Astrocyte (in vitro differentiated cells and primary cell): ENCODE measurements at regions not wholly inside any gene's neighbourhood (a gene's known extent, or its start where the extent isn't known, plus 50 kb on each side); places are given as distances from the start of the nearest gene placed in this dataset.

ENCODE experiments used
- DNase-seq: peaks from one replicate; pipeline ENCODE4 v3.0.0-alpha.2; 2010; ENCODE audit warnings: low read depth
- FAIRE-seq: peaks from 2 replicates; lab custom pipeline; 2011; peaks lifted over from hg19 to GRCh38; lab: Jason Lieb, UNC
- H2AFZ ChIP-seq: 2 replicates; pipeline ENCODE4 v1.6.0; 2012; ENCODE audit warnings: low read depth, low read length, inconsistent platforms
- H3K27ac ChIP-seq: 2 replicates; pipeline ENCODE4 v1.5.1; 2011; ENCODE audit warnings: low read depth, low read length, inconsistent platforms
- H3K27me3 ChIP-seq: 2 replicates; pipeline ENCODE4 v1.6.0; 2011; ENCODE audit warnings: low read length, inconsistent platforms; ENCODE audit not compliant: insufficient read depth
- H3K36me3 ChIP-seq: 2 replicates; pipeline ENCODE4 v1.5.1; 2011; ENCODE audit warnings: low read length, inconsistent platforms; ENCODE audit not compliant: insufficient read depth
- H3K4me1 ChIP-seq: 2 replicates; pipeline ENCODE4 v1.5.1; 2011; ENCODE audit warnings: low read length, inconsistent platforms; ENCODE audit not compliant: insufficient read depth
- H3K4me2 ChIP-seq: 2 replicates; pipeline ENCODE4 v1.6.0; 2012; ENCODE audit warnings: low read length, inconsistent platforms
- H3K4me3 ChIP-seq: 2 replicates; pipeline ENCODE4 v1.5.1; 2011; ENCODE audit warnings: low read depth, mild to moderate bottlenecking, low read length, inconsistent platforms; ENCODE audit not compliant: insufficient read depth
- H3K79me2 ChIP-seq: 2 replicates; pipeline ENCODE4 v1.6.0; 2012; ENCODE audit warnings: mild to moderate bottlenecking, low read length, inconsistent platforms; ENCODE audit not compliant: insufficient read depth
- H3K9ac ChIP-seq: 2 replicates; pipeline ENCODE4 v1.6.0; 2012; ENCODE audit warnings: mild to moderate bottlenecking, low read length, inconsistent platforms
- H3K9me3 ChIP-seq: 2 replicates; pipeline ENCODE4 v1.5.1; 2012; ENCODE audit warnings: low read depth, mild to moderate bottlenecking, low read length, inconsistent platforms; ENCODE audit not compliant: insufficient read depth
- H4K20me1 ChIP-seq: 2 replicates; pipeline ENCODE4 v1.6.0; 2012; ENCODE audit warnings: low read length, inconsistent platforms; ENCODE audit not compliant: insufficient read depth
- H3K27ac Mint-ChIP-seq: one replicate; pipeline ENCODE4 v1.8.0; 2021; ENCODE audit warnings: mild to moderate bottlenecking, mixed read lengths; ENCODE audit not compliant: unreplicated experiment
- H3K27me3 Mint-ChIP-seq: one replicate; pipeline ENCODE4 v1.8.0; 2021; ENCODE audit warnings: low read depth, mixed read lengths; ENCODE audit not compliant: unreplicated experiment
- H3K36me3 Mint-ChIP-seq: one replicate; pipeline ENCODE4 v1.8.0; 2021; ENCODE audit warnings: low read depth, mixed read lengths; ENCODE audit not compliant: unreplicated experiment
- H3K4me1 Mint-ChIP-seq: one replicate; pipeline ENCODE4 v1.8.0; 2021; ENCODE audit warnings: low read depth, mixed read lengths; ENCODE audit not compliant: unreplicated experiment
- H3K4me3 Mint-ChIP-seq: one replicate; pipeline ENCODE4 v1.8.0; 2021; ENCODE audit warnings: mild to moderate bottlenecking, moderate library complexity, mixed read lengths; ENCODE audit not compliant: unreplicated experiment
- H3K9me3 Mint-ChIP-seq: one replicate; pipeline ENCODE4 v1.8.0; 2021; ENCODE audit warnings: mild to moderate bottlenecking, mixed read lengths; ENCODE audit not compliant: unreplicated experiment
- CTCF ChIP-seq: IDR thresholded peaks from 2 replicates; pipeline ENCODE4 v1.5.1; 2011; ENCODE audit warnings: low read depth, mild to moderate bottlenecking, inconsistent platforms, low read length, moderate library complexity; ENCODE audit not compliant: insufficient read depth
- EZH2 ChIP-seq: IDR thresholded peaks from 2 replicates; pipeline ENCODE4 v1.6.1; 2012; ENCODE audit warnings: mild to moderate bottlenecking, low read length, inconsistent platforms; ENCODE audit not compliant: insufficient read depth

- no peaks in the 10 kb centered on the region for H3K4me1 ChIP-seq
- H4K20me1 ChIP-seq: no peaks in the 10 kb centered on the region
- H3K4me2 ChIP-seq: no peak overlapping the region
- Mint-ChIP-seq H3K27ac (no peak overlapping the region), H3K27me3 (no peaks in the 10 kb centered on the region), H3K4me1 (no peaks in the 10 kb centered on the region), H3K9me3 (no peaks in the 10 kb centered on the region), H3K36me3 (no peaks in the 10 kb centered on the region), H3K4me3 (no peak overlapping the region)
- no peaks in the 10 kb centered on the region for H3K27me3 ChIP-seq
- no peaks in the 10 kb centered on the region for H3K9me3 ChIP-seq
- no peak overlapping the region for H3K27ac ChIP-seq
- H3K9ac ChIP-seq: no peak overlapping the region
- no peak overlapping the region for H3K4me3 ChIP-seq
- TF ChIP-seq EZH2 (no peak), CTCF (no peak)
- DNase-seq (no peak), FAIRE-seq (no peak)
- no peak overlapping the region for H2AFZ ChIP-seq
- no peaks in the 10 kb centered on the region for H3K79me2 ChIP-seq
- H3K36me3 ChIP-seq: no peaks in the 10 kb centered on the region
These were observed 423.5 kb downstream of the MEI4 start for GRCh38 chr6:78076371-78076770.

GRCh38 chr6:78089531-78089930 is 436.7 kb downstream of the MEI4 start:
- FAIRE-seq (no peak), DNase-seq (peak; percentile 9)
- H3K27me3 ChIP-seq: no peaks in the 10 kb centered on the region
- Mint-ChIP-seq H3K36me3 (no peaks in the 10 kb centered on the region), H3K27me3 (no peaks in the 10 kb centered on the region), H3K4me1 (peaks cover 5% of the 10 kb centered on the region), H3K9me3 (no peaks in the 10 kb centered on the region), H3K27ac (no peak overlapping the region), H3K4me3 (no peak overlapping the region)
- TF ChIP-seq CTCF (no peak), EZH2 (no peak)
- no peak overlapping the region for H2AFZ ChIP-seq
- H3K9ac ChIP-seq: no peak overlapping the region
- no peaks in the 10 kb centered on the region for H3K36me3 ChIP-seq
- no peak overlapping the region for H3K4me2 ChIP-seq
- no peaks in the 10 kb centered on the region for H3K4me1 ChIP-seq
- no peaks in the 10 kb centered on the region for H3K79me2 ChIP-seq
- no peaks in the 10 kb centered on the region for H4K20me1 ChIP-seq
- no peak overlapping the region for H3K4me3 ChIP-seq
- no peaks in the 10 kb centered on the region for H3K9me3 ChIP-seq
- H3K27ac ChIP-seq: no peak overlapping the region

- Histone ChIP-seq H3K27me3 (no peaks in the 10 kb centered on the region), H4K20me1 (no peaks in the 10 kb centered on the region), H3K79me2 (no peaks in the 10 kb centered on the region), H3K36me3 (no peaks in the 10 kb centered on the region), H2AFZ (no peak overlapping the region), H3K27ac (no peak overlapping the region), H3K4me1 (no peaks in the 10 kb centered on the region), H3K9ac (no peak overlapping the region), H3K9me3 (no peaks in the 10 kb centered on the region), H3K4me2 (no peak overlapping the region), H3K4me3 (no peak overlapping the region)
- Mint-ChIP-seq H3K27ac (no peak overlapping the region), H3K27me3 (no peaks in the 10 kb centered on the region), H3K4me1 (peaks cover 5% of the 10 kb centered on the region), H3K4me3 (no peak overlapping the region), H3K36me3 (no peaks in the 10 kb centered on the region), H3K9me3 (no peaks in the 10 kb centered on the region)
- peak; percentile 6 for DNase-seq
- TF ChIP-seq EZH2 (no peak), CTCF (no peak)
- FAIRE-seq: no peak
These were observed 441.1 kb downstream of the MEI4 start for GRCh38 chr6:78093906-78094305.
